Right lobe of liver (tissue), 4 donors: ENCODE measurements at regions not wholly inside any gene's neighbourhood (a gene's known extent, or its start where the extent isn't known, plus 50 kb on each side); places are given as distances from the start of the nearest gene placed in this dataset.

Experiments
- POLR2A ChIP-seq: fragments of 450-650 bp; IDR thresholded peaks from one replicate; pipeline ENCODE4 v1.6.1; 2017; ENCODE audit warnings: antibody characterized with exemption, mild to moderate bottlenecking
- TF ChIP-seq, protein P1 (sequence below), 4 donors: fragments of 200-600 bp in 3 of 4; fragments of 450-650 bp in 1 of 4; IDR thresholded peaks; one replicate each; pipeline versions ENCODE4 v1.5.1 to v1.8.0; 2016 to 2022; ENCODE audit warnings: antibody characterized with exemption in 4 of 4, mild to moderate bottlenecking in 2 of 4
- donor health status: DM: no; HTN: no; CAD: no.
- donor health status: DM: no; HTN: no; CAD: no.
- donor health status: DM: no; HTN: yes; CAD: no.

- TF ChIP-seq, protein P1, sequence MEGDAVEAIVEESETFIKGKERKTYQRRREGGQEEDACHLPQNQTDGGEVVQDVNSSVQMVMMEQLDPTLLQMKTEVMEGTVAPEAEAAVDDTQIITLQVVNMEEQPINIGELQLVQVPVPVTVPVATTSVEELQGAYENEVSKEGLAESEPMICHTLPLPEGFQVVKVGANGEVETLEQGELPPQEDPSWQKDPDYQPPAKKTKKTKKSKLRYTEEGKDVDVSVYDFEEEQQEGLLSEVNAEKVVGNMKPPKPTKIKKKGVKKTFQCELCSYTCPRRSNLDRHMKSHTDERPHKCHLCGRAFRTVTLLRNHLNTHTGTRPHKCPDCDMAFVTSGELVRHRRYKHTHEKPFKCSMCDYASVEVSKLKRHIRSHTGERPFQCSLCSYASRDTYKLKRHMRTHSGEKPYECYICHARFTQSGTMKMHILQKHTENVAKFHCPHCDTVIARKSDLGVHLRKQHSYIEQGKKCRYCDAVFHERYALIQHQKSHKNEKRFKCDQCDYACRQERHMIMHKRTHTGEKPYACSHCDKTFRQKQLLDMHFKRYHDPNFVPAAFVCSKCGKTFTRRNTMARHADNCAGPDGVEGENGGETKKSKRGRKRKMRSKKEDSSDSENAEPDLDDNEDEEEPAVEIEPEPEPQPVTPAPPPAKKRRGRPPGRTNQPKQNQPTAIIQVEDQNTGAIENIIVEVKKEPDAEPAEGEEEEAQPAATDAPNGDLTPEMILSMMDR (IDR thresholded peaks at IDR 0.05), result no peak
- no peak for TF ChIP-seq POLR2A
Observed at GRCh38 chr6:144360401-144360800, 75.3 kb downstream of the UTRN start.
